ENCODE measurements at regions not wholly inside any gene's neighbourhood (a gene's known extent, or its start where the extent isn't known, plus 50 kb on each side); places are given as distances from the start of the nearest gene placed in this dataset.

DNA sequence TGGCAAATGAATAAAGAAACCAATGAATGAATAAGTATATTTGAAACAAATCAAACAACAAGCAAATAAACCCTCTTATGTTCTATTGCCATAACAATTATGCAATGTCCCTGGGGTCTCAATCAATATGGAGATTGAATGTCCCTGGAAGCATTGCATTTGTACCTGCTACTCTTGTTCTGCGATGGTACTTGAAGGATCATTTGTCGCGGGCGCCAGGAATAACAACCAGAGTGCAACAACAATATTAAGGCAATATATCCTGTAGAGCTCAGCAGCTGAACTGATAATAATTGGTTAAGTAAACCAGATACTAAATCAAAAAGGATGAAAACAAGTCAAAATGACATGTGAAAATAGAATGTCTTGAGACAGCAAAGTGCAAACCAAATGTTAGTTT is 1001.9 kb upstream of the NUDT12 start:
- TF ChIP-seq, protein P1, sequence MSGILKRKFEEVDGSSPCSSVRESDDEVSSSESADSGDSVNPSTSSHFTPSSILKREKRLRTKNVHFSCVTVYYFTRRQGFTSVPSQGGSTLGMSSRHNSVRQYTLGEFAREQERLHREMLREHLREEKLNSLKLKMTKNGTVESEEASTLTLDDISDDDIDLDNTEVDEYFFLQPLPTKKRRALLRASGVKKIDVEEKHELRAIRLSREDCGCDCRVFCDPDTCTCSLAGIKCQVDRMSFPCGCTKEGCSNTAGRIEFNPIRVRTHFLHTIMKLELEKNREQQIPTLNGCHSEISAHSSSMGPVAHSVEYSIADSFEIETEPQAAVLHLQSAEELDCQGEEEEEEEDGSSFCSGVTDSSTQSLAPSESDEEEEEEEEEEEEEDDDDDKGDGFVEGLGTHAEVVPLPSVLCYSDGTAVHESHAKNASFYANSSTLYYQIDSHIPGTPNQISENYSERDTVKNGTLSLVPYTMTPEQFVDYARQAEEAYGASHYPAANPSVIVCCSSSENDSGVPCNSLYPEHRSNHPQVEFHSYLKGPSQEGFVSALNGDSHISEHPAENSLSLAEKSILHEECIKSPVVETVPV (CRISPR knock-in tag; IDR thresholded peaks at IDR 0.05), result no peak
- TF ChIP-seq PPARA (CRISPR knock-in tag; IDR thresholded peaks at IDR 0.05; ENCODE audit: borderline replicate concordance) (no peak), ZNF8 (CRISPR knock-in tag; IDR thresholded peaks at IDR 0.05) (no peak), BACH2 (CRISPR knock-in tag; IDR thresholded peaks at IDR 0.05; ENCODE audit: borderline replicate concordance) (no peak), GLIS3 (CRISPR knock-in tag; IDR thresholded peaks at IDR 0.05) (no peak), ESRRG (CRISPR knock-in tag; IDR thresholded peaks at IDR 0.05) (no peak), SNAI2 (CRISPR knock-in tag; IDR thresholded peaks at IDR 0.05) (no peak), TCF4 (CRISPR knock-in tag; IDR thresholded peaks at IDR 0.05; ENCODE audit: borderline replicate concordance) (no peak), ZFP3 (CRISPR knock-in tag; IDR thresholded peaks at IDR 0.05) (no peak), TOX (CRISPR knock-in tag; IDR thresholded peaks at IDR 0.05; ENCODE audit: borderline replicate concordance) (no peak), ZNF565 (CRISPR knock-in tag; conservative IDR thresholded peaks at IDR 0.05; ENCODE audit: low read depth) (no peak), OSR1 (CRISPR knock-in tag; IDR thresholded peaks at IDR 0.05) (no peak), ARNTL (CRISPR knock-in tag; IDR thresholded peaks at IDR 0.05; ENCODE audit: borderline replicate concordance, low read depth) (no peak), ZFP30 (CRISPR knock-in tag; IDR thresholded peaks at IDR 0.05) (no peak)
- TF ChIP-seq, protein P2, sequence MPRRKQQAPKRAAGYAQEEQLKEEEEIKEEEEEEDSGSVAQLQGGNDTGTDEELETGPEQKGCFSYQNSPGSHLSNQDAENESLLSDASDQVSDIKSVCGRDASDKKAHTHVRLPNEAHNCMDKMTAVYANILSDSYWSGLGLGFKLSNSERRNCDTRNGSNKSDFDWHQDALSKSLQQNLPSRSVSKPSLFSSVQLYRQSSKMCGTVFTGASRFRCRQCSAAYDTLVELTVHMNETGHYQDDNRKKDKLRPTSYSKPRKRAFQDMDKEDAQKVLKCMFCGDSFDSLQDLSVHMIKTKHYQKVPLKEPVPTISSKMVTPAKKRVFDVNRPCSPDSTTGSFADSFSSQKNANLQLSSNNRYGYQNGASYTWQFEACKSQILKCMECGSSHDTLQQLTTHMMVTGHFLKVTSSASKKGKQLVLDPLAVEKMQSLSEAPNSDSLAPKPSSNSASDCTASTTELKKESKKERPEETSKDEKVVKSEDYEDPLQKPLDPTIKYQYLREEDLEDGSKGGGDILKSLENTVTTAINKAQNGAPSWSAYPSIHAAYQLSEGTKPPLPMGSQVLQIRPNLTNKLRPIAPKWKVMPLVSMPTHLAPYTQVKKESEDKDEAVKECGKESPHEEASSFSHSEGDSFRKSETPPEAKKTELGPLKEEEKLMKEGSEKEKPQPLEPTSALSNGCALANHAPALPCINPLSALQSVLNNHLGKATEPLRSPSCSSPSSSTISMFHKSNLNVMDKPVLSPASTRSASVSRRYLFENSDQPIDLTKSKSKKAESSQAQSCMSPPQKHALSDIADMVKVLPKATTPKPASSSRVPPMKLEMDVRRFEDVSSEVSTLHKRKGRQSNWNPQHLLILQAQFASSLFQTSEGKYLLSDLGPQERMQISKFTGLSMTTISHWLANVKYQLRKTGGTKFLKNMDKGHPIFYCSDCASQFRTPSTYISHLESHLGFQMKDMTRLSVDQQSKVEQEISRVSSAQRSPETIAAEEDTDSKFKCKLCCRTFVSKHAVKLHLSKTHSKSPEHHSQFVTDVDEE (CRISPR knock-in tag; IDR thresholded peaks at IDR 0.05), result no peak
- TF ChIP-seq, protein P3, sequence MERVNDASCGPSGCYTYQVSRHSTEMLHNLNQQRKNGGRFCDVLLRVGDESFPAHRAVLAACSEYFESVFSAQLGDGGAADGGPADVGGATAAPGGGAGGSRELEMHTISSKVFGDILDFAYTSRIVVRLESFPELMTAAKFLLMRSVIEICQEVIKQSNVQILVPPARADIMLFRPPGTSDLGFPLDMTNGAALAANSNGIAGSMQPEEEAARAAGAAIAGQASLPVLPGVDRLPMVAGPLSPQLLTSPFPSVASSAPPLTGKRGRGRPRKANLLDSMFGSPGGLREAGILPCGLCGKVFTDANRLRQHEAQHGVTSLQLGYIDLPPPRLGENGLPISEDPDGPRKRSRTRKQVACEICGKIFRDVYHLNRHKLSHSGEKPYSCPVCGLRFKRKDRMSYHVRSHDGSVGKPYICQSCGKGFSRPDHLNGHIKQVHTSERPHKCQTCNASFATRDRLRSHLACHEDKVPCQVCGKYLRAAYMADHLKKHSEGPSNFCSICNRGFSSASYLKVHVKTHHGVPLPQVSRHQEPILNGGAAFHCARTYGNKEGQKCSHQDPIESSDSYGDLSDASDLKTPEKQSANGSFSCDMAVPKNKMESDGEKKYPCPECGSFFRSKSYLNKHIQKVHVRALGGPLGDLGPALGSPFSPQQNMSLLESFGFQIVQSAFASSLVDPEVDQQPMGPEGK (CRISPR knock-in tag; IDR thresholded peaks at IDR 0.05; ENCODE audit: borderline replicate concordance), result no peak
- TF ChIP-seq, protein P4, sequence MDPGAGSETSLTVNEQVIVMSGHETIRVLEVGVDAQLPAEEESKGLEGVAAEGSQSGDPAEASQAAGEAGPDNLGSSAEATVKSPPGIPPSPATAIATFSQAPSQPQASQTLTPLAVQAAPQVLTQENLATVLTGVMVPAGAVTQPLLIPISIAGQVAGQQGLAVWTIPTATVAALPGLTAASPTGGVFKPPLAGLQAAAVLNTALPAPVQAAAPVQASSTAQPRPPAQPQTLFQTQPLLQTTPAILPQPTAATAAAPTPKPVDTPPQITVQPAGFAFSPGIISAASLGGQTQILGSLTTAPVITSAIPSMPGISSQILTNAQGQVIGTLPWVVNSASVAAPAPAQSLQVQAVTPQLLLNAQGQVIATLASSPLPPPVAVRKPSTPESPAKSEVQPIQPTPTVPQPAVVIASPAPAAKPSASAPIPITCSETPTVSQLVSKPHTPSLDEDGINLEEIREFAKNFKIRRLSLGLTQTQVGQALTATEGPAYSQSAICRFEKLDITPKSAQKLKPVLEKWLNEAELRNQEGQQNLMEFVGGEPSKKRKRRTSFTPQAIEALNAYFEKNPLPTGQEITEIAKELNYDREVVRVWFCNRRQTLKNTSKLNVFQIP (CRISPR knock-in tag; IDR thresholded peaks at IDR 0.05; ENCODE audit: borderline replicate concordance, low read depth), result no peak
- ATAC-seq, result no peak

DNA sequence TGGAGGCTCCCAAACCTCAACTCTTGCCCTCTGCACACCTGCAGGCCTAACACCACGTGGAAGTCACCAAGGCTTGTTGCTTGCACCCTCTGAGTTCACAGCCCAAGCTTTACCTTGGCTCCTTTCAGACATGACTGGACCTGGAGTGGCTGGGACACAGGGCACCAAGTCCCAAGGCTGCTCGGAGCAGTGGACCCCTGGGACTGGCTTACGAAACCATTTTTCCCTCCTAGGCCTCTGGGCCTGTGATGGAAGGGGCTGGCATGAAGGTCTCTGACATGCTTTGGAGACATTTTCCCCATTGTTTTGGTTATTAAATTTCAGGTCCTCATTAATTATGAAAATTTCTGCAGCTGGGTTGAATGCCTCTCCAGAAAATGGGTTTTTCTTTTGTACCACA is 994.4 kb upstream of the NUDT12 start:
- no peak for TF ChIP-seq ESRRG (CRISPR knock-in tag; IDR thresholded peaks at IDR 0.05)
- TF ChIP-seq PPARA (CRISPR knock-in tag; IDR thresholded peaks at IDR 0.05; ENCODE audit: borderline replicate concordance), result no peak
- no peak for TF ChIP-seq RARB (CRISPR knock-in tag; IDR thresholded peaks at IDR 0.05)
- TF ChIP-seq, protein P1 (CRISPR knock-in tag; IDR thresholded peaks at IDR 0.05), result no peak
- TF ChIP-seq ZFP30 (CRISPR knock-in tag; IDR thresholded peaks at IDR 0.05), result no peak
- TF ChIP-seq ZC3H10 (CRISPR knock-in tag; IDR thresholded peaks at IDR 0.05), result no peak
- no peak for TF ChIP-seq ZNF8 (CRISPR knock-in tag; IDR thresholded peaks at IDR 0.05)
- TF ChIP-seq TCF4 (CRISPR knock-in tag; IDR thresholded peaks at IDR 0.05; ENCODE audit: borderline replicate concordance), result no peak
- TF ChIP-seq SNAI2 (CRISPR knock-in tag; IDR thresholded peaks at IDR 0.05), result no peak
- TF ChIP-seq ISL1 (CRISPR knock-in tag; IDR thresholded peaks at IDR 0.05), result no peak
- no peak for TF ChIP-seq ARNTL (CRISPR knock-in tag; IDR thresholded peaks at IDR 0.05; ENCODE audit: borderline replicate concordance, low read depth)
- no peak for TF ChIP-seq CSDC2 (CRISPR knock-in tag; IDR thresholded peaks at IDR 0.05)
- TF ChIP-seq, protein P5, sequence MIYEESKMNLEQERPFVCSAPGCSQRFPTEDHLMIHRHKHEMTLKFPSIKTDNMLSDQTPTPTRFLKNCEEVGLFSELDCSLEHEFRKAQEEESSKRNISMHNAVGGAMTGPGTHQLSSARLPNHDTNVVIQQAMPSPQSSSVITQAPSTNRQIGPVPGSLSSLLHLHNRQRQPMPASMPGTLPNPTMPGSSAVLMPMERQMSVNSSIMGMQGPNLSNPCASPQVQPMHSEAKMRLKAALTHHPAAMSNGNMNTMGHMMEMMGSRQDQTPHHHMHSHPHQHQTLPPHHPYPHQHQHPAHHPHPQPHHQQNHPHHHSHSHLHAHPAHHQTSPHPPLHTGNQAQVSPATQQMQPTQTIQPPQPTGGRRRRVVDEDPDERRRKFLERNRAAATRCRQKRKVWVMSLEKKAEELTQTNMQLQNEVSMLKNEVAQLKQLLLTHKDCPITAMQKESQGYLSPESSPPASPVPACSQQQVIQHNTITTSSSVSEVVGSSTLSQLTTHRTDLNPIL (CRISPR knock-in tag; IDR thresholded peaks at IDR 0.05; ENCODE audit: low read depth), result no peak
- TF ChIP-seq, protein P3 (CRISPR knock-in tag; IDR thresholded peaks at IDR 0.05; ENCODE audit: borderline replicate concordance), result no peak
- TF ChIP-seq BACH2 (CRISPR knock-in tag; IDR thresholded peaks at IDR 0.05; ENCODE audit: borderline replicate concordance), result no peak
- no peak for ATAC-seq
